HG02884 (cell line): ENCODE measurements at regions not wholly inside any gene's neighbourhood (a gene's known extent, or its start where the extent isn't known, plus 50 kb on each side); places are given as distances from the start of the nearest gene placed in this dataset.
"Not testable (repeated sequence)": the region's sequence is repeated elsewhere in the genome, so short reads cannot be mapped to it uniquely, and the experiment has no call there.

Experiments
- ATAC-seq: cut with Tn5 transposase; IDR thresholded peaks from one replicate; pipeline ENCODE4 v1.9.1; 2021; ENCODE audit warnings: mild to moderate bottlenecking, moderate library complexity; ENCODE audit not compliant: unreplicated experiment

- no peak for ATAC-seq
Observed at GRCh38 chr18:77369644-77370043, 120.0 kb downstream of the GALR1 start.

- no peak for ATAC-seq
Observed at GRCh38 chr18:77373730-77374445, 124.2 kb downstream of the GALR1 start.

- ATAC-seq: no peak
Observed at GRCh38 chr18:77374446-77374805, 124.8 kb downstream of the GALR1 start.

GRCh38 chr18:77376043-77376732, 126.5 kb downstream of the GALR1 start:
- ATAC-seq: no peak

- no peak for ATAC-seq
Observed at GRCh38 chr18:77376733-77377094, 127.1 kb downstream of the GALR1 start.

GRCh38 chr18:77377813-77378212, 128.2 kb downstream of the GALR1 start:
- ATAC-seq: no peak

- ATAC-seq: no peak
Observed at GRCh38 chr18:77379976-77380509, 130.4 kb downstream of the GALR1 start.

GRCh38 chr18:77380695-77381094, 131.0 kb downstream of the GALR1 start:
- no peak for ATAC-seq

GRCh38 chr18:77392321-77392720, 142.7 kb downstream of the GALR1 start:
- ATAC-seq: no peak

GRCh38 chr18:77393519-77393918, 143.9 kb downstream of the GALR1 start:
- no peak for ATAC-seq

GRCh38 chr18:77395953-77396352, 146.3 kb downstream of the GALR1 start:
- no peak for ATAC-seq

GRCh38 chr18:77397056-77397455, 147.4 kb downstream of the GALR1 start:
- no peak for ATAC-seq

- ATAC-seq: no peak
Observed at GRCh38 chr18:77397617-77398016, 148.0 kb downstream of the GALR1 start.

- no peak for ATAC-seq
Observed at GRCh38 chr18:77400561-77400960, 150.9 kb downstream of the GALR1 start.

GRCh38 chr18:77401173-77401572, 151.5 kb downstream of the GALR1 start:
- ATAC-seq: no peak

- no peak for ATAC-seq
Observed at GRCh38 chr18:77403969-77404535, 154.4 kb downstream of the GALR1 start.

- ATAC-seq: no peak
Observed at GRCh38 chr18:77405096-77405495, 155.4 kb downstream of the GALR1 start.

GRCh38 chr18:77407733-77408132, 158.1 kb downstream of the GALR1 start:
- no peak for ATAC-seq

GRCh38 chr18:77421546-77421945, 171.9 kb downstream of the GALR1 start:
- ATAC-seq: not testable (repeated sequence)

GRCh38 chr18:77422974-77423867, 173.6 kb downstream of the GALR1 start:
- ATAC-seq: no peak

- no peak for ATAC-seq
Observed at GRCh38 chr18:77433076-77433475, 183.4 kb downstream of the GALR1 start.
